B cell (primary cell): ENCODE measurements at regions not wholly inside any gene's neighbourhood (a gene's known extent, or its start where the extent isn't known, plus 50 kb on each side); places are given as distances from the start of the nearest gene placed in this dataset.

Experiments
- ATAC-seq: fragments of 200-7000 bp; cut with Tn5 transposase; one replicate; pipeline ENCODE4 v1.10.0; 2021; ENCODE audit warnings: low read depth, mild to moderate bottlenecking, moderate number of reproducible peaks, moderate library complexity
- CTCF ChIA-PET: fragments of 350-600 bp; sonication (Branson Sonifier 250); formaldehyde crosslinking; loops from one replicate; lab custom pipeline; 2021; ENCODE audit warnings: antibody characterized with exemption, inconsistent platforms; lab: Charles Lee
- POLR2A ChIA-PET: fragments of 350-600 bp; sonication (Branson Sonifier 250); formaldehyde crosslinking; loops from one replicate; lab custom pipeline; 2021; ENCODE audit warnings: antibody characterized with exemption; lab: Charles Lee
- DNase-seq: peaks from one replicate; pipeline ENCODE4 v3.0.0; 2013
- H2AFZ ChIP-seq: 2 replicates; pipeline ENCODE4 v1.6.1; 2012; ENCODE audit warnings: mild to moderate bottlenecking, low read depth, low read length; ENCODE audit not compliant: insufficient read depth, poor library complexity, severe bottlenecking
- H3K27ac ChIP-seq, 2 donors: 1 replicate in 1 of 2; 2 replicates in 1 of 2; pipeline ENCODE4 v1.5.1; 2012 to 2013; ENCODE audit warnings: low read length in 2 of 2, mild to moderate bottlenecking in 2 of 2, moderate library complexity in 1 of 2
- H3K27me3 ChIP-seq, 4 experiments: fragments of 200-600 bp in 1 of 4; sonication (generic) in 1 of 4; replicated peaks in 1 of 4; 1 replicate in 2 of 4; 2 replicates in 2 of 4; pipeline versions ENCODE4 v1.6.1 to v1.7.0; 2013 to 2016; ENCODE audit warnings: low read length in 3 of 4, mild to moderate bottlenecking in 2 of 4, mixed read lengths in 1 of 4, moderate library complexity in 1 of 4; ENCODE audit not compliant: insufficient read depth in 4 of 4, control insufficient read depth in 3 of 4; ENCODE audit errors: control extremely low read depth in 1 of 4
- H3K36me3 ChIP-seq, 2 experiments: replicated peaks in 1 of 2; 1 replicate in 1 of 2; 2 replicates in 1 of 2; pipeline versions ENCODE4 v1.6.1 to v1.7.1; 2013; ENCODE audit warnings: low read length in 1 of 2; ENCODE audit not compliant: insufficient read depth in 2 of 2, control insufficient read depth in 1 of 2; ENCODE audit errors: control extremely low read depth in 1 of 2, extremely low read depth in 1 of 2
- H3K4me1 ChIP-seq, 2 donors: fragments of 200-600 bp in 1 of 2; sonication (generic) in 1 of 2; 1 replicate in 1 of 2; 2 replicates in 1 of 2; pipeline versions ENCODE4 v1.5.1 to v1.6.1; 2013 to 2017; ENCODE audit warnings: low read length in 2 of 2; ENCODE audit not compliant: control insufficient read depth in 2 of 2, insufficient read depth in 2 of 2
- H3K4me2 ChIP-seq: replicated peaks from 2 replicates; pipeline ENCODE3; 2012; ENCODE audit warnings: mild to moderate bottlenecking, low read depth, low read length; ENCODE audit not compliant: poor library complexity, severe bottlenecking
- H3K4me3 ChIP-seq, 5 experiments: fragments of 200-600 bp in 1 of 5; sonication (generic) in 1 of 5; 1 replicate in 3 of 5; 2 replicates in 2 of 5; pipeline versions ENCODE4 v1.5.1 to v1.7.0; 2011 to 2016; ENCODE audit warnings: low read length in 4 of 5, mild to moderate bottlenecking in 4 of 5, low read depth in 2 of 5, control low read depth in 1 of 5, moderate library complexity in 1 of 5; ENCODE audit not compliant: insufficient read depth in 1 of 5; ENCODE audit errors: control extremely low read depth in 1 of 5, extremely low read depth in 1 of 5
- H3K79me2 ChIP-seq: fragments of 200-600 bp; sonication (generic); one replicate; pipeline ENCODE4 v1.6.0; 2016; ENCODE audit warnings: low read length; ENCODE audit not compliant: control insufficient read depth, insufficient read depth
- H3K9ac ChIP-seq: fragments of 200-600 bp; sonication (generic); 2 replicates; pipeline ENCODE4 v1.6.1; 2017; ENCODE audit warnings: mild to moderate bottlenecking, low read length, moderate library complexity
- H3K9me3 ChIP-seq, 3 donors: one replicate each; pipeline versions ENCODE4 v1.6.1 to v1.7.1; 2013; ENCODE audit warnings: low read length in 2 of 3; ENCODE audit not compliant: control insufficient read depth in 2 of 3, insufficient read depth in 1 of 3; ENCODE audit errors: control extremely low read depth in 1 of 3
- H4K20me1 ChIP-seq: 2 replicates; pipeline ENCODE4 v1.6.0; 2012; ENCODE audit warnings: mild to moderate bottlenecking, low read length; ENCODE audit not compliant: insufficient read depth, control insufficient read depth, poor library complexity, severe bottlenecking
- H3K27ac Mint-ChIP-seq: one replicate; pipeline ENCODE4 v1.8.0; 2021; ENCODE audit warnings: mixed read lengths
- H3K27me3 Mint-ChIP-seq: one replicate; pipeline ENCODE4 v1.8.0; 2021; ENCODE audit warnings: mixed read lengths
- H3K4me1 Mint-ChIP-seq: one replicate; pipeline ENCODE4 v1.8.0; 2021; ENCODE audit warnings: mixed read lengths
- H3K4me3 Mint-ChIP-seq: one replicate; pipeline ENCODE4 v1.8.0; 2021; ENCODE audit warnings: mixed read lengths
- H3K9me3 Mint-ChIP-seq: one replicate; pipeline ENCODE4 v1.8.0; 2022; ENCODE audit warnings: mixed read lengths; ENCODE audit not compliant: insufficient read depth
- EZH2 ChIP-seq: IDR thresholded peaks from 2 replicates; pipeline ENCODE4 v1.6.1; 2012; ENCODE audit warnings: borderline replicate concordance, low read depth, mild to moderate bottlenecking, moderate library complexity, low read length; ENCODE audit not compliant: insufficient read depth, poor library complexity, severe bottlenecking
- WGBS: methylation state at CpG from one replicate; pipeline ENCODE4 v1.1.5; 2013; ENCODE audit warnings: missing lambda C conversion rate; ENCODE audit not compliant: insufficient coverage; 5-methylcytosine and 5-hydroxymethylcytosine counted together
- intact Hi-C: fragments of 100-400 bp; cut with micrococcal nuclease; formaldehyde crosslinking; loops from one replicate; pipeline ENCODE4 v1.10.0; 2022
- TF ChIP-seq, protein P1 (sequence below): fragments of 200-600 bp; IDR thresholded peaks from one replicate; pipeline ENCODE4 v1.8.0; 2022; ENCODE audit warnings: antibody characterized with exemption, mild to moderate bottlenecking

DNA sequence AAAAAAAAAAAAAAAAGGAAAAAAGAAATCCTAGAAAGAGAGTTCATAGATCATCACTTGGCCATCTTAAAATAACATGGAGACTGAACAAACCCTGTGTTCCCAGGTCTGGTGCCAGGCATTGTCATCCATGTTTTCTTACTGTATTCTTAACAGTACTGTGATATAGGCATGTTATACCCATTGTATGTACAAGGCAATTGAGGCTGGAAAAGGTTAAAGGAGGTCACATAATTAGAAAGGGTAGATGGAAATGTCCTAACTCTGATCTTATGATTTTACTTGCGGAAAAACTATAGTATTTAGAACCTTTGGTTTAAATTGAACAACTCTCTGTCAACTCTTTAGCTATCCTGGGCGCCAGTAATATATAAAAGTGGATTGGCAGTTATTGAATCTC lies 478.2 kb upstream of the RGS6 start:
- Histone ChIP-seq H2AFZ (no peak overlapping the region), H4K20me1 (peaks cover 24% of the 10 kb centered on the region), H3K27ac (no peak overlapping the region), H3K36me3 (peaks cover 0 to 2% of the 10 kb centered on the region in 2 experiments), H3K9me3 (no peaks in the 10 kb centered on the region), H3K9ac (no peak overlapping the region), H3K4me3 (no peak overlapping the region), H3K79me2 (peaks cover 58% of the 10 kb centered on the region), H3K4me2 (no peak overlapping the region), H3K4me1 (no peaks in the 10 kb centered on the region), H3K27me3 (no peaks in the 10 kb centered on the region)
- WGBS: no CpG with 5 or more reads among the region's 2 CpGs
- Mint-ChIP-seq H3K27ac (no peak overlapping the region), H3K9me3 (no peaks in the 10 kb centered on the region), H3K4me3 (no peak overlapping the region), H3K4me1 (peaks cover 23% of the 10 kb centered on the region), H3K27me3 (no peaks in the 10 kb centered on the region)
- ATAC-seq: no peak
- ChIA-PET POLR2A (no interaction called here), CTCF (no interaction called here)
- no peak for TF ChIP-seq EZH2
- TF ChIP-seq, protein P1, sequence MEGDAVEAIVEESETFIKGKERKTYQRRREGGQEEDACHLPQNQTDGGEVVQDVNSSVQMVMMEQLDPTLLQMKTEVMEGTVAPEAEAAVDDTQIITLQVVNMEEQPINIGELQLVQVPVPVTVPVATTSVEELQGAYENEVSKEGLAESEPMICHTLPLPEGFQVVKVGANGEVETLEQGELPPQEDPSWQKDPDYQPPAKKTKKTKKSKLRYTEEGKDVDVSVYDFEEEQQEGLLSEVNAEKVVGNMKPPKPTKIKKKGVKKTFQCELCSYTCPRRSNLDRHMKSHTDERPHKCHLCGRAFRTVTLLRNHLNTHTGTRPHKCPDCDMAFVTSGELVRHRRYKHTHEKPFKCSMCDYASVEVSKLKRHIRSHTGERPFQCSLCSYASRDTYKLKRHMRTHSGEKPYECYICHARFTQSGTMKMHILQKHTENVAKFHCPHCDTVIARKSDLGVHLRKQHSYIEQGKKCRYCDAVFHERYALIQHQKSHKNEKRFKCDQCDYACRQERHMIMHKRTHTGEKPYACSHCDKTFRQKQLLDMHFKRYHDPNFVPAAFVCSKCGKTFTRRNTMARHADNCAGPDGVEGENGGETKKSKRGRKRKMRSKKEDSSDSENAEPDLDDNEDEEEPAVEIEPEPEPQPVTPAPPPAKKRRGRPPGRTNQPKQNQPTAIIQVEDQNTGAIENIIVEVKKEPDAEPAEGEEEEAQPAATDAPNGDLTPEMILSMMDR: no peak
- intact Hi-C loops: no loop called here
- no peak for DNase-seq

GRCh38 chr14:71454513-71455332 lies 477.5 kb upstream of the RGS6 start:
- POLR2A ChIA-PET: no interaction called here
- no peak overlapping the region for H3K27ac ChIP-seq
- peaks cover 58% of the 10 kb centered on the region for H3K79me2 ChIP-seq
- H3K36me3 ChIP-seq: peaks cover 0 to 2% of the 10 kb centered on the region in 2 experiments
- Mint-ChIP-seq H3K9me3 (no peaks in the 10 kb centered on the region), H3K27me3 (no peaks in the 10 kb centered on the region), H3K4me1 (peaks cover 20% of the 10 kb centered on the region), H3K27ac (no peak overlapping the region), H3K4me3 (no peak overlapping the region)
- H3K4me1 ChIP-seq: no peaks in the 10 kb centered on the region
- H3K4me2 ChIP-seq: no peak overlapping the region
- WGBS: 100% methylated on average over 2 of the region's 6 CpGs
- peaks cover 23% of the 10 kb centered on the region for H4K20me1 ChIP-seq
- intact Hi-C loops: no loop called here
- no peaks in the 10 kb centered on the region for H3K27me3 ChIP-seq
- ATAC-seq: no peak
- no peak for DNase-seq
- H3K4me3 ChIP-seq: no peak overlapping the region
- H2AFZ ChIP-seq: no peak overlapping the region
- CTCF ChIA-PET: no interaction called here
- no peak overlapping the region for H3K9ac ChIP-seq
- H3K9me3 ChIP-seq: no peaks in the 10 kb centered on the region
- no peak for TF ChIP-seq EZH2
- TF ChIP-seq, protein P1: no peak
